H1 (cell line): ENCODE measurements at regions not wholly inside any gene's neighbourhood (a gene's known extent, or its start where the extent isn't known, plus 50 kb on each side); places are given as distances from the start of the nearest gene placed in this dataset.

Experiments
- CTCF ChIA-PET: fragments of 300-600 bp; sonication (Branson Sonifier 250); formaldehyde crosslinking; loops from one replicate; lab custom pipeline; 2021; ENCODE audit not compliant: partially characterized antibody; lab: Charles Lee
- POLR2A ChIA-PET: fragments of 300-600 bp; sonication (Branson Sonifier 250); formaldehyde crosslinking; loops from one replicate; lab custom pipeline; 2021; ENCODE audit warnings: inconsistent platforms; ENCODE audit not compliant: partially characterized antibody; lab: Charles Lee
- DNase-seq, 2 experiments: peaks; one replicate each; pipeline versions ENCODE4 v3.0.0 to v3.0.0-alpha.2; 2010 to 2022; ENCODE audit warnings: low spot score in 2 of 2, low read depth in 1 of 2, mixed read lengths in 1 of 2
- FAIRE-seq: peaks from 2 replicates; lab custom pipeline; 2011; peaks lifted over from hg19 to GRCh38; lab: Jason Lieb, UNC
- H2AFZ ChIP-seq: 2 replicates; pipeline ENCODE4 v1.8.1; 2012; ENCODE audit warnings: low read length, inconsistent platforms
- H2AK5ac ChIP-seq: 2 replicates; pipeline ENCODE4 v1.6.1; 2013; ENCODE audit warnings: low read depth, low read length
- H2BK120ac ChIP-seq: replicated peaks from 2 replicates; pipeline ENCODE3; 2013; ENCODE audit warnings: low read depth, low read length, inconsistent platforms
- H2BK12ac ChIP-seq: 2 replicates; pipeline ENCODE4 v1.6.1; 2013; ENCODE audit warnings: low read depth, low read length
- H2BK15ac ChIP-seq: 2 replicates; pipeline ENCODE4 v1.6.1; 2013; ENCODE audit warnings: low read length
- H2BK20ac ChIP-seq: 2 replicates; pipeline ENCODE4 v1.6.1; 2013; ENCODE audit warnings: low read length
- H2BK5ac ChIP-seq: 2 replicates; pipeline ENCODE4 v1.6.1; 2013; ENCODE audit warnings: low read depth, low read length
- H3K14ac ChIP-seq: 2 replicates; pipeline ENCODE4 v1.6.1; 2013; ENCODE audit warnings: inconsistent platforms; ENCODE audit not compliant: insufficient read length
- H3K18ac ChIP-seq: 2 replicates; pipeline ENCODE4 v1.6.1; 2013; ENCODE audit warnings: low read length; ENCODE audit errors: extremely low read depth
- H3K23ac ChIP-seq: 2 replicates; pipeline ENCODE4 v1.6.1; 2013; ENCODE audit warnings: inconsistent platforms; ENCODE audit not compliant: insufficient read length
- H3K23me2 ChIP-seq: 2 replicates; pipeline ENCODE4 v1.6.1; 2013; ENCODE audit warnings: low read depth, low read length
- H3K27ac ChIP-seq: 2 replicates; pipeline ENCODE4 v1.6.1; 2011; ENCODE audit warnings: low read depth, low read length, inconsistent platforms
- H3K27me3 ChIP-seq, 4 experiments: replicated peaks in 1 of 4; 1 replicate in 1 of 4; 2 replicates in 3 of 4; pipeline versions ENCODE4 v1.6.1 to v1.8.1; 2011 to 2013; ENCODE audit warnings: low read length in 3 of 4, mild to moderate bottlenecking in 3 of 4, inconsistent platforms in 2 of 4, mixed read lengths in 2 of 4, moderate library complexity in 1 of 4; ENCODE audit not compliant: control insufficient read depth in 3 of 4, insufficient read depth in 3 of 4; ENCODE audit errors: extremely low read depth in 1 of 4
- H3K36me3 ChIP-seq, 4 experiments: 2 replicates each; pipeline versions ENCODE4 v1.6.1 to v1.8.1; 2011 to 2013; ENCODE audit warnings: mild to moderate bottlenecking in 4 of 4, low read length in 3 of 4, moderate library complexity in 2 of 4, control low read depth in 1 of 4, inconsistent platforms in 1 of 4; ENCODE audit not compliant: insufficient read depth in 4 of 4, control insufficient read depth in 2 of 4
- H3K4ac ChIP-seq: replicated peaks from 2 replicates; pipeline ENCODE3; 2013; ENCODE audit warnings: low read length, low read depth, mixed read lengths, inconsistent platforms; ENCODE audit not compliant: insufficient read length
- H3K4me1 ChIP-seq, 4 experiments: replicated peaks in 1 of 4; 1 replicate in 1 of 4; 2 replicates in 3 of 4; pipeline versions ENCODE4 v1.6.1 to v1.8.1; 2011 to 2013; ENCODE audit warnings: low read length in 3 of 4, inconsistent platforms in 2 of 4, mixed read lengths in 1 of 4; ENCODE audit not compliant: insufficient read depth in 4 of 4, control insufficient read depth in 3 of 4
- H3K4me2 ChIP-seq, 2 experiments: 2 replicates each; pipeline versions ENCODE4 v1.6.1 to v1.8.1; 2011 to 2013; ENCODE audit warnings: low read depth in 2 of 2, low read length in 2 of 2, control low read depth in 1 of 2, inconsistent platforms in 1 of 2, mild to moderate bottlenecking in 1 of 2; ENCODE audit not compliant: insufficient read depth in 1 of 2
- H3K4me3 ChIP-seq, 4 experiments: fragments of 200-600, 300-600 bp in 1 of 4; sonication (generic), shearing (Covaris generic), sonication (Bioruptor Twin) in 1 of 4; 2 replicates each; pipeline versions ENCODE4 v1.5.1 to v1.8.1; 2011 to 2016; ENCODE audit warnings: low read length in 4 of 4, low read depth in 3 of 4, control low read depth in 2 of 4, inconsistent platforms in 2 of 4, mild to moderate bottlenecking in 2 of 4, mixed read lengths in 1 of 4, moderate library complexity in 1 of 4; ENCODE audit not compliant: insufficient read depth in 2 of 4; ENCODE audit errors: extremely low read depth in 1 of 4
- H3K56ac ChIP-seq: replicated peaks from 2 replicates; pipeline ENCODE3; 2013; ENCODE audit warnings: low read depth, mild to moderate bottlenecking, mixed read lengths, low read length, inconsistent platforms; ENCODE audit not compliant: insufficient read length
- H3K79me1 ChIP-seq: 2 replicates; pipeline ENCODE4 v1.6.1; 2013; ENCODE audit warnings: low read depth, low read length, control low read depth
- H3K79me2 ChIP-seq, 2 experiments: 2 replicates each; pipeline versions ENCODE4 v1.6.1 to v1.8.1; 2012 to 2013; ENCODE audit warnings: low read length in 2 of 2, mild to moderate bottlenecking in 2 of 2, inconsistent platforms in 1 of 2; ENCODE audit not compliant: insufficient read depth in 2 of 2, control insufficient read depth in 1 of 2
- H3K9ac ChIP-seq, 4 experiments: replicated peaks in 1 of 4; 1 replicate in 1 of 4; 2 replicates in 3 of 4; pipeline versions ENCODE4 v1.6.1 to v1.8.1; 2011 to 2013; ENCODE audit warnings: low read depth in 3 of 4, low read length in 3 of 4, control low read depth in 2 of 4, mild to moderate bottlenecking in 2 of 4, moderate library complexity in 2 of 4, inconsistent platforms in 1 of 4; ENCODE audit errors: extremely low read depth in 1 of 4
- H3K9me3 ChIP-seq, 2 experiments: 2 replicates each; pipeline versions ENCODE4 v1.6.1 to v1.8.1; 2012 to 2013; ENCODE audit warnings: mild to moderate bottlenecking in 2 of 2, moderate library complexity in 2 of 2, control low read depth in 1 of 2, inconsistent platforms in 1 of 2, low read depth in 1 of 2, low read length in 1 of 2, mixed read lengths in 1 of 2; ENCODE audit not compliant: insufficient read depth in 2 of 2
- H4K20me1 ChIP-seq, 2 experiments: replicated peaks in 1 of 2; 2 replicates each; pipeline versions ENCODE3 to v1.8.1; 2011 to 2013; ENCODE audit warnings: inconsistent platforms in 2 of 2, low read length in 2 of 2, mild to moderate bottlenecking in 1 of 2; ENCODE audit not compliant: insufficient read depth in 2 of 2, control insufficient read depth in 1 of 2
- H4K5ac ChIP-seq: 2 replicates; pipeline ENCODE4 v1.6.1; 2013; ENCODE audit warnings: low read length, low read depth, mixed read lengths, inconsistent platforms; ENCODE audit not compliant: insufficient read length
- H4K8ac ChIP-seq: 2 replicates; pipeline ENCODE4 v1.8.0; 2013; ENCODE audit warnings: mild to moderate bottlenecking, moderate library complexity, low read length, inconsistent platforms; ENCODE audit not compliant: insufficient read depth; ENCODE audit errors: extremely low read depth
- H4K91ac ChIP-seq: replicated peaks from 2 replicates; pipeline ENCODE3; 2013; ENCODE audit warnings: low read length, mixed read lengths, inconsistent platforms; ENCODE audit not compliant: insufficient read length
- BRCA1 ChIP-seq: IDR thresholded peaks from 2 replicates; pipeline ENCODE4 v1.6.1; 2012; ENCODE audit warnings: low read depth, low read length, improper control_type of control experiment
- GABPA ChIP-seq: IDR thresholded peaks from 2 replicates; pipeline ENCODE4 v1.6.1; 2011; ENCODE audit warnings: mild to moderate bottlenecking, low read length, moderate library complexity, borderline replicate concordance; ENCODE audit not compliant: insufficient read depth
- HDAC6 ChIP-seq: IDR thresholded peaks from one replicate; pipeline ENCODE4 v1.7.1; 2012; ENCODE audit warnings: low read depth, mild to moderate bottlenecking, inconsistent platforms, low read length, moderate library complexity
- SAP30 ChIP-seq: fragments of 300-600 bp; sonication (generic); IDR thresholded peaks from 2 replicates; pipeline ENCODE4 v1.7.1; 2012; ENCODE audit warnings: low read length, moderate library complexity, mild to moderate bottlenecking, inconsistent platforms; ENCODE audit not compliant: insufficient read depth, insufficient replicate concordance
- SP1 ChIP-seq: IDR thresholded peaks from 2 replicates; pipeline ENCODE4 v1.6.1; 2011; ENCODE audit warnings: low read depth, low read length
- WGBS, 2 experiments: shearing (Covaris generic) in 1 of 2; methylation state at CpG; one replicate each; pipeline versions ENCODE4 v1.1.6 to v1.1.7; 2013 to 2015; ENCODE audit warnings: low lambda C conversion rate in 2 of 2, mixed read lengths in 2 of 2, inconsistent platforms in 1 of 2, low coverage in 1 of 2, missing lambda C conversion rate in 1 of 2; ENCODE audit not compliant: insufficient replicate concordance in 2 of 2, insufficient coverage in 1 of 2, insufficient read length in 1 of 2; ENCODE audit errors: extremely low coverage in 1 of 2, missing lambda C conversion rate in 1 of 2; 5-methylcytosine and 5-hydroxymethylcytosine counted together

- Histone ChIP-seq H3K27me3 (peaks cover 0 to 6% (median 0%) of the 10 kb centered on the region in 4 experiments; a peak in 4 of 7 replicates), H4K91ac (no peak overlapping the region), H3K4me2 (no peak overlapping the region), H3K79me1 (no peaks in the 10 kb centered on the region), H3K56ac (no peak overlapping the region), H3K18ac (no peak overlapping the region), H2BK12ac (no peak overlapping the region), H3K36me3 (no peaks in the 10 kb centered on the region), H3K4me3 (no peak overlapping the region), H2AK5ac (no peak overlapping the region), H3K4ac (no peak overlapping the region), H3K27ac (no peak overlapping the region), H3K9ac (no peak overlapping the region), H3K4me1 (no peaks in the 10 kb centered on the region), H3K14ac (no peak overlapping the region), H4K5ac (no peak overlapping the region), H3K79me2 (no peaks in the 10 kb centered on the region), H3K9me3 (no peaks in the 10 kb centered on the region), H2BK5ac (no peak overlapping the region), H4K20me1 (no peaks in the 10 kb centered on the region), H2BK120ac (no peak overlapping the region), H2BK15ac (no peak overlapping the region), H2AFZ (no peak overlapping the region), H3K23me2 (no peaks in the 10 kb centered on the region; the same call in 1 of the 2 replicates), H3K23ac (no peak overlapping the region), H4K8ac (no peak overlapping the region), H2BK20ac (no peak overlapping the region)
- CTCF ChIA-PET = interaction anchor here (0.9 kb wide), 1 partner anchor 10 kb away, joined by 4 read pairs; no protein-coding TSS in a partner anchor
- no peak for DNase-seq
- TF ChIP-seq BRCA1 (no peak), SAP30 (no peak), HDAC6 (no peak), SP1 (no peak), GABPA (no peak)
- no peak for FAIRE-seq
- WGBS, 2 experiments = 84% methylated on average over 7 of the region's 7 CpGs; no CpG with 5 or more reads in 1 of the 2 experiments
- POLR2A ChIA-PET = no interaction called here
These were observed 197.9 kb upstream of the FOXQ1 start for GRCh38 chr6:1113916-1114540.
